ENCODE measurements at regions not wholly inside any gene's neighbourhood (a gene's known extent, or its start where the extent isn't known, plus 50 kb on each side); places are given as distances from the start of the nearest gene placed in this dataset.

- ChIA-PET CTCF (no interaction called here), POLR2A (ENCODE audit: unreplicated experiment) (no interaction called here)
- Histone ChIP-seq H3K27ac (ENCODE audit: insufficient read depth, low read length) (no peak overlapping the region), H3K36me3 (ENCODE audit: control insufficient read depth, insufficient read depth, low read length) (no peaks in the 10 kb centered on the region), H3K79me1 (ENCODE audit: low read depth in 1 of 2, low read length in 2 of 2) (no peaks in the 10 kb centered on the region), H2BK5ac (ENCODE audit: low read depth, low read length, poor library complexity, severe bottlenecking) (no peak overlapping the region), H3K9ac (ENCODE audit: low read depth, low read length) (no peak overlapping the region), H3K18ac (ENCODE audit: low read depth, low read length) (no peak overlapping the region), H2AFZ (replicated peaks; ENCODE audit: low read length, poor library complexity) (no peak overlapping the region), H4K8ac (ENCODE audit: low read depth in 2 of 2, low read length in 2 of 2) (no peak overlapping the region), H3K4ac (ENCODE audit: low read depth, low read length) (no peak overlapping the region), H3K4me1 (ENCODE audit: control insufficient read depth, insufficient read depth, low read length) (no peaks in the 10 kb centered on the region), H2BK20ac (ENCODE audit: low read depth, low read length) (no peak overlapping the region), H3K4me3 (ENCODE audit: insufficient read depth, low read depth, low read length) (no peak overlapping the region), H3K14ac (replicated peaks; ENCODE audit: low read depth, low read length) (no peak overlapping the region), H2AK9ac (replicated peaks; ENCODE audit: low read depth, low read length, poor library complexity) (no peak overlapping the region), H3K56ac (ENCODE audit: extremely low read depth, insufficient read depth, low read length) (no peak overlapping the region), H3K4me2 (ENCODE audit: low read depth, low read length) (no peak overlapping the region), H4K91ac (ENCODE audit: insufficient read depth, low read depth, low read length) (no peak overlapping the region), H3K27me3 (ENCODE audit: control insufficient read depth, insufficient read depth, low read length) (no peaks in the 10 kb centered on the region), H3K9me3 (ENCODE audit: control insufficient read depth, insufficient read depth, low read length) (peaks cover 2% of the 10 kb centered on the region; the same call in 1 of the 2 replicates), H3K9me1 (ENCODE audit: insufficient read depth, low read length) (no peaks in the 10 kb centered on the region), H4K20me1 (ENCODE audit: insufficient read depth, low read length) (no peaks in the 10 kb centered on the region), H3K23ac (ENCODE audit: low read depth, low read length) (no peak overlapping the region), H4K5ac (ENCODE audit: low read depth, low read length) (no peak overlapping the region), H2BK15ac (ENCODE audit: low read depth, low read length) (no peak overlapping the region), H2AK5ac (ENCODE audit: low read depth, low read length) (no peak overlapping the region), H2BK120ac (ENCODE audit: low read depth, low read length) (no peak overlapping the region)
- in situ Hi-C loops (cut with MboI; ENCODE audit: low sequenced_read_pairs) = no loop called here
- dilution Hi-C loops (cut with HindIII; ENCODE audit: low sequenced_read_pairs, unreplicated experiment) = no loop called here
- TF ChIP-seq MXI1 (IDR thresholded peaks at IDR 0.05; ENCODE audit: borderline replicate concordance, low read depth, low read length) (no peak), FOS (IDR thresholded peaks at IDR 0.05; ENCODE audit: low read depth, low read length) (no peak), RAD21 (IDR thresholded peaks at IDR 0.05; ENCODE audit: low read length) (no peak), SMC3 (IDR thresholded peaks at IDR 0.05; ENCODE audit: low read depth, low read length) (no peak), NFE2L2 (IDR thresholded peaks at IDR 0.05; ENCODE audit: low read depth, low read length) (no peak), BHLHE40 (IDR thresholded peaks at IDR 0.05; ENCODE audit: low read depth, low read length) (no peak), POLR2A (IDR thresholded peaks at IDR 0.05; ENCODE audit: low read depth, low read length) (no peak), RFX5 (IDR thresholded peaks at IDR 0.05; ENCODE audit: low read depth, low read length) (no peak), MAZ (IDR thresholded peaks at IDR 0.05; ENCODE audit: borderline replicate concordance, low read depth, low read length) (no peak), ELK1 (IDR thresholded peaks at IDR 0.05; ENCODE audit: borderline replicate concordance, low read depth, low read length) (no peak), CEBPB (IDR thresholded peaks at IDR 0.05; ENCODE audit: low read depth, low read length) (no peak), CHD1 (IDR thresholded peaks at IDR 0.05; ENCODE audit: low read depth, low read length) (no peak), MAFK (IDR thresholded peaks at IDR 0.05; ENCODE audit: low read depth, low read length) (no peak)
- TF ChIP-seq, protein P1, sequence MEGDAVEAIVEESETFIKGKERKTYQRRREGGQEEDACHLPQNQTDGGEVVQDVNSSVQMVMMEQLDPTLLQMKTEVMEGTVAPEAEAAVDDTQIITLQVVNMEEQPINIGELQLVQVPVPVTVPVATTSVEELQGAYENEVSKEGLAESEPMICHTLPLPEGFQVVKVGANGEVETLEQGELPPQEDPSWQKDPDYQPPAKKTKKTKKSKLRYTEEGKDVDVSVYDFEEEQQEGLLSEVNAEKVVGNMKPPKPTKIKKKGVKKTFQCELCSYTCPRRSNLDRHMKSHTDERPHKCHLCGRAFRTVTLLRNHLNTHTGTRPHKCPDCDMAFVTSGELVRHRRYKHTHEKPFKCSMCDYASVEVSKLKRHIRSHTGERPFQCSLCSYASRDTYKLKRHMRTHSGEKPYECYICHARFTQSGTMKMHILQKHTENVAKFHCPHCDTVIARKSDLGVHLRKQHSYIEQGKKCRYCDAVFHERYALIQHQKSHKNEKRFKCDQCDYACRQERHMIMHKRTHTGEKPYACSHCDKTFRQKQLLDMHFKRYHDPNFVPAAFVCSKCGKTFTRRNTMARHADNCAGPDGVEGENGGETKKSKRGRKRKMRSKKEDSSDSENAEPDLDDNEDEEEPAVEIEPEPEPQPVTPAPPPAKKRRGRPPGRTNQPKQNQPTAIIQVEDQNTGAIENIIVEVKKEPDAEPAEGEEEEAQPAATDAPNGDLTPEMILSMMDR (conservative IDR thresholded peaks at IDR 0.05; ENCODE audit: low read depth, low read length) = no peak
- intact Hi-C loops (cut with micrococcal nuclease) = no loop called here
- BruUV-seq (replicated peaks) = no TSS peak
- DNase-seq (no peak), ATAC-seq (ENCODE audit: low read depth) (no peak)
Measured at GRCh38 chr4:22986262-22986661, 293.5 kb downstream of the GBA3 start.
